Umbilical cord (tissue), 1 donor: ENCODE measurements at regions not wholly inside any gene's neighbourhood (a gene's known extent, or its start where the extent isn't known, plus 50 kb on each side); places are given as distances from the start of the nearest gene placed in this dataset.

ENCODE experiments used
- DNase-seq: peaks from one replicate; pipeline ENCODE4 v3.0.0-alpha.2; 2015; ENCODE audit warnings: low spot score

DNA sequence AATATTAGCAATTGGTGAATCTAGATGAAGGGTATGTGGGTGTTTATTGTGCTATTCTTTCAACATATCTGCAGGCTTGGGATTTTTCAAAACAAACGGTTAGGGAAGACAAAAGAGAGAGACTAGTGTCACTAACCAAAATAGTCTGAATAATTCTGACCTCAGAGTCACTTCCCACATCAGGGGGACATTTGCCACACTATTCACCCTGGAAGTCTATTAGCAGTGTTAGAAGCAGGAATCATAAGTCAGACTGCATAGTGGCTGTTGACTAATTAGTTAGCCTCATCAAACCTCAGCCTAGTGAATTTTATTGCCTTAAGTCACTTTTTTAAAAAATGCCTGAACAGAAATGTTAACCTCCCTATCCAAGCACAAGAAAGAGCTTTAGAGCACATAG lies 169.2 kb upstream of the RGMB start:
- no peak for DNase-seq

DNA sequence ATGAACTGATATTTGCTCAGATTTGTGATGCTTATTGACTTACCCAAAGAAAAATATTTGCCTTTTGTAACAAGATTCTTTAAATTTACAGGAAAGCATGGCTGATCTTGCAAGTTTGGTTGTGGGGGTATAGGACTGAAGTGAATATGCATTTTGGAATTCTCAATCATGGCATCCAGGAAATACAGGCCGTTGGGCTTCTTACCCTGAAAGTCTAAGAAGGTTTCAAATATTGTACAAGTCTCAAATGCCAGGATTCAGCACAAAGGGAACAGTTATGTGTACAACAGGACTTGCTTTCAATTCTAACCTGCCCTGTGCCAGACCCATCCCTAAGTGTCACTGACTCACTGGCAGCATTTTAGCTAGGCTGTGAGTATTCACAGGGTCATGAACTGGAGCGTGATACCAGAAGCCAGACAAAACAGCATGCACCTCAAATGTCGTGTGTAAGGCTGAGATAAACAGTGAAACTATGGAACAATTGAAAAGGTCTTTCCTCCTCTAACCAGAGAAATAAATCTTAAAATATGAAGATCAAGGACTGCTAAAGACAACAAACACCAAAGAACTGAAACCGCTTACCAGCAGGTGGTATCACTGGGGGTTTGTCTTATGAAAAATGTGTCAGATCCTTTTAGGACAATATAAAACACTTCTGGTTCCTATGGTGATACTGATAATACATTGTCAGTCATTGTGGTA lies 168.6 kb upstream of the RGMB start:
- DNase-seq = no peak

DNA sequence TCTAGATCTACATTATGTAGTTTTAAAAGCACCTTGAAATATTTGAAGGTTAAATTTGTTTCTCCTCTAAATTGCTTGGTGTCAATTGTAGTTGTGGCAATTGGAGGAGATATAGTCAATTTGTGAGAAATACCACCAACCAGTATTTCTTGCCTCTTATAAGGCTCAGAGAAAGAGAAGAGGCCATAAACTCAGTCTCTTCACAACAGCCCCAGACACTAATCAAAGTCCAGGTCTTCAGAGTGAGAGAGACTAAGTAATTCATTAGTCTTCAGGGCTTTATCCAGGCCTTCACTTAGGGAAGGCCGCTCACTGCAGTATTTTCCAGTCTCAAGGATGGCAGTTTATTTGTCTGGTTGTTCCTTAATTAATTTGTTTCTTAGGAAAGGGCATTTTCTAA lies 168.0 kb upstream of the RGMB start:
- DNase-seq = no peak

DNA sequence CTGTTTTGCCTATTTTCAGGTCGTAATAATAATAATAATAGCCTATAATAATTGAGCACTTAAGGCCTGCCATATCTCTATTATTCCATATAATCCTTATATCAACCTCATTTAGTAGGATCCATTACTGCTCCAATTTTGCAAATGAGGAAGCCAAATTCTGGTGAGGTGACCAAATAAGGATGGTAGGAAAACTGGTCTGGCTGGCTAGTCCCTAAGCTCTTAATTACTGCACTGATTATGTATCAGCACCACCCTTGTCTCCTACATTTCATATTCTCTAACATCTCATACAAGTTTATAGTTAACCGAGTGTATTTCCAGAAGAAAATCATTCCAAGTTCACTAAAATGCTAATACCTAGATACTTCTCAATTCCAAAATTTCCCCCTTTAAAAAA lies 166.5 kb upstream of the RGMB start:
- DNase-seq = no peak

DNA sequence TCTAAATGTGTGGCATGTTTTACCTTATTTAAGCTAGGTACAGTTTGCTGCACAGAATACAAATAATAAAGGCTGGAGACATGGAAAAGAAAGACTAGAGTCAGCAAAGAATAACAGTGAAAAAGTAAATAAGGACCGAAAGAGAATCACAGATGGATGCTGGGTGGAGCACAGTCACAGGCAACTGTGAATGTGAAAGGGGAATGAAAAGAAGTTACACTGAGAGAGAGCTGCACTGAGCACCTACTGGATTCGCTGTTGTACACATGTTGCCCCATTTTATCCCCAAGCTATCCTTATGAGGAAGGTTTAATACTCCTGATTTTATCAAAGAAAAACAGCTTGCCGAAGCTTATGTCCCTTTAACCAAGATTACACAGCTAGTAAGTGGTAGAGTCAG lies 165.4 kb upstream of the RGMB start:
- no peak for DNase-seq

- no peak for DNase-seq
These were observed 159.1 kb upstream of the RGMB start for GRCh38 chr5:98614341-98614740.

DNA sequence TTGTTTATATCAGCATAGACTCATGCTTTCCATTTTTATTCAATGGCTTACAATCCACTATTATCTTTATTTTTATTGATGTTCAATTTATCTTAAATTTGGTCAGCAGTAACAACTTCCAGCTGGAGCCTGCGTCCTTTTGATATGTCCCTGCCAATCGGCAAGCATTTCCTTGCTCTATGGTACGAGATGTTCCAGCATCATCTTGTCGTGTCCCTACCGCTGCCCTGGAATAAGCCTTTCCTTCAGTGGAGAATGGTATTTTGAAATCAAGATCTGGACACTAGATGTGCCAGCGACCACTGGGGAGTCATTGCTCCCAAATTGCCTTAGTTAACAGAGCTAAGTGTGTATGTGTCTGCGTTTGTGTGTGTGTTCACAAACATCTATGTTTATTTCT lies 151.6 kb upstream of the RGMB start:
- no peak for DNase-seq

GRCh38 chr5:98624145-98624880 lies 149.2 kb upstream of the RGMB start:
- no peak for DNase-seq

GRCh38 chr5:98627121-98627520 lies 146.3 kb upstream of the RGMB start:
- no peak for DNase-seq

DNA sequence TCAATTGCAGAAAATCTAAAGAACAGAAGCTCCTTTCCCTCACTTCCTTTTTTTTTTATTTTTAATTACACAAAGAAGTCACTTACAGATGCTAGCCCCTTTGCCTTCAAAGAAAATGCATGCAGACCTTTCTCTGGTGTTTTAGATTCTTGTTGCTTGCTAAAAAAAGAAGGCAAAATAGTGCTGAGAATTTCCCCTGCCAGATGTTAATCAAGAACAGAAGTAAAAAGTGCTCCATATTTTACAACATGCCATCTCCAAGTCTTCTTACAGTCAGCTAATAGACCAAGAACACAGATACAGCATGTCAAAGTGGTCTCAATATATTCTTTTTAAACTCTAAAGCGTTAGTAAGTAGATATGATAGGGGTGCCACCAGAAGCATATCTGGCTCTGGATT lies 142.8 kb upstream of the RGMB start:
- DNase-seq = no peak

DNA sequence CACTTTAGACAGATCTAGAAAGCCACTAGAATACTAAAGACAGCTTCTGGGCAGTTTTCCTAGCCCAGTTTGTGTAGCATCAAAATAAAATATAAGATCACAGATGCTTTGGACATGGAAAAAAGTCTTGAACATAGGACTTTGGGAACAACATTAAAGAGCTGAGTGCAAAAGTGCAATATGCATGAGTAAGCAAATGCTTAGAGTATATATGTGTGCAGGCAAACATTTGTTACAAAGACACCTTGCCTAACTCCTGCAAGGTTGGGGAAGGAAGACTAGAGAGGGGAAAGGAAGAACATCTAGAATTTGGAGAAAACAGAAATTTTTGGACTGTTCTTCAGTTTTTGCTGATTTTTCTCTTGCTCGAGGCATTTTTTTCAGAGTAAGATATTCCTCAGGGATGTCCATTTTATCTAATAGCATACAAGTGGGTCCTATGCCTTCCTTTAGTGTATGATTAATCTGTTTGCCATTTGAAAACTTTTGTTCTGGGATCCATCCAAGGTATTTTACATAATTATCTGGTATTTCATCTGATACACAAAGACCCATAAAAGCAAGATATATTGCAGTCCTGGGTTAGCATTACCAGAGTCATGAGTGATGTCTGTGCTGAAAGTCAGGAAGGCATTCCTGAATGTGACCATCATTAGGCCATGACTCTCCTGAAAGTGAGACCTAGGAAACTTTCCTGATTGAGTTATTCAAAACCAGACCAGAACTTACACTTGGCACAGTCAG lies 142.0 kb upstream of the RGMB start:
- no peak for DNase-seq

- DNase-seq = no peak
These were observed 137.8 kb upstream of the RGMB start for GRCh38 chr5:98635656-98636055.

- DNase-seq = no peak
These were observed 136.3 kb upstream of the RGMB start for GRCh38 chr5:98637116-98637515.

- DNase-seq = no peak
These were observed 135.9 kb upstream of the RGMB start for GRCh38 chr5:98637557-98637956.

- no peak for DNase-seq
These were observed 135.4 kb upstream of the RGMB start for GRCh38 chr5:98638111-98638510.

GRCh38 chr5:98638701-98639100 lies 134.8 kb upstream of the RGMB start:
- DNase-seq = no peak

- DNase-seq = no peak
These were observed 134.2 kb upstream of the RGMB start for GRCh38 chr5:98639274-98639673.

DNA sequence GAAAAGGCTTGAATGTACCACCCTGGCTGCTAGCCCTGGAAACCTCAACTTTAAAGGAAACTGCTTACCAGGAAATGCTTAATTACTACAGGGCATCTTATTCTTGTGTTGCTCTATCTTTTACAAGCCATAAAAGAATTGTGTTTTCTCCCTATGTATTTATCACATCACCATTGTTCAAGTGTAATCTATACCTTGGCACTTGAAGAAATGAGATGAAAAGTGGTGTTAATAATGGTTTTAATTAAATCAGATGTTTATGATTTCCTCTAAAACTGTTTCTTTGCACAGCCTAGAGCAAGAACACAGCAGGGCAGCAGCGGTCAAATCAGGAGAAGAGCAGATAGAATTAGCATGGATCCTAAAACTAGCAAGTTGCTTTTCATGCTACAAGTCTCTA lies 131.8 kb upstream of the RGMB start:
- DNase-seq = no peak

DNA sequence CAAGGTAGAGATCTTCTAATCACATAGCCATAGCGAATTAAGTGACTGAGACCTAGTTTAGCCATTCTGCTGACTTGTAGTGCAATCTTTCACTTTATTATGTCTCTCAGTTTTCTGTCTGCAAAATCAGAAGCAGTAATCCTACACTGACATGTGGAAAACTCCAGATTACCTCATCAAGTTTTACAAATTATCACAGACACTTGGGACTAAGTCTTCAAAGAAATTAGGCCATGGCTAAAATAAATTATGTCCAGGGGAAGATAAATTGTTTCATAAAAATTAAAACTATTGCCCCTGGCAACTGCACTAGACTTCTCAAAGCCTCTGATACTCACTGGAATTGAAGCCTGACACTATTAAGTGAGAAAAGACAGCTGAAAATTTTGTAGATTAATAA lies 129.9 kb upstream of the RGMB start:
- no peak for DNase-seq

GRCh38 chr5:98651715-98652114 lies 121.7 kb upstream of the RGMB start:
- DNase-seq = no peak

DNA sequence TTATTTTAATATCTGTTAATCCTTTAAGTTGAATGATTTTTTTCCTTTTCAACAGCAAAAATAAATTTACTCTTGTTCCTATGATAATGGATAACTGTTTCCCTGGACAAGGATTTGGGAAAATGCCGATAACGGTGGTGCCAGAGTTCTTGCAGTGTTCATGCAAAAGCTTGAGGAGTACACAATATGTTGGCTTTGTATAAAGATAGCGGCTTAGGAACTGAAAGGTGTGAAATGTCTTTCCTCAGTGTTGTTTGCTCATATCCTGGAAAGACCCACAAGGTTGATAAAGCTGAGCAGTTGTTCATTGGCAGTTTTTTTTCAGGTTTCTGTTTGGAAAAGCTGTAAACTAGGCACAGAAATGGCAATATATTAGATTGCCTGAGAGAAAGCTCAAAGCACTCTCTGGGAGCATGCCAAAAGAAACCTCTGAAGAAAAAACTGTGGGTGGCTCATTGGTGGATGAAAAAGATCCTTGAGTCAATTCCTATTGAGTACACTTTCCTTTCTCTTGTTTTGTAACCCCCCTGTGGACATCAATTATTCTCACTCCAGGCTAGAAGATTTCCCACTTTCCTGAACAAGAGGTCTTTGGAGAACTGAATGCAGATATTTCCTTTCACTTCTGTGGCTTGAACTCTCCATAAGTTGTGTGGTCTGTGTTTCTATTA lies 117.2 kb upstream of the RGMB start:
- no peak for DNase-seq

GRCh38 chr5:98656796-98657195 lies 116.7 kb upstream of the RGMB start:
- DNase-seq = no peak
